ENCODE measurements at regions not wholly inside any gene's neighbourhood (a gene's known extent, or its start where the extent isn't known, plus 50 kb on each side); places are given as distances from the start of the nearest gene placed in this dataset.

DNA sequence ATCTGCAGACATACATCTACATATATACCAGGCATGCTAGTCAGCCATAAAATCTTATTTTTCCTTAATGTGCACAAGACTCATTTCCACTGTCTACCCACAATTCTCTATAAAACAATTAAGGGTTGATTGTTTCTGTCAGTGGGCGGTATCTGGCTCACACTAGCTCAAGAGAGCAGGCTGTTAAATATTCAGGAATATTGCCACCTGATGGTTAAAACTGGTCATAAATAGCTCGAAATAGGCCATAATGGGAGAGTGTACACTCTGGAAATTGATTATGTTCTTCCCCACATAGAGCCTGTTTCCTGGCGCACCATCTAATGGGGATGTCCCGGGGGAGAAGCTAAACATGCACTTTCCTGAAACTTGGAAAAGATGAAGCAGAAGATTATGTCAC is 620.6 kb upstream of the ANKRD30A start:
- TF ChIP-seq MYC (IDR thresholded peaks at IDR 0.05; ENCODE audit: low read depth, low read length) (no peak), POLR2A (IDR thresholded peaks at IDR 0.05; ENCODE audit: extremely low read depth, insufficient read length) (no peak)
- TF ChIP-seq, protein P1, sequence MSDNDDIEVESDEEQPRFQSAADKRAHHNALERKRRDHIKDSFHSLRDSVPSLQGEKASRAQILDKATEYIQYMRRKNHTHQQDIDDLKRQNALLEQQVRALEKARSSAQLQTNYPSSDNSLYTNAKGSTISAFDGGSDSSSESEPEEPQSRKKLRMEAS (IDR thresholded peaks at IDR 0.05; ENCODE audit: low read depth, low read length): no peak
- TF ChIP-seq, protein P2, sequence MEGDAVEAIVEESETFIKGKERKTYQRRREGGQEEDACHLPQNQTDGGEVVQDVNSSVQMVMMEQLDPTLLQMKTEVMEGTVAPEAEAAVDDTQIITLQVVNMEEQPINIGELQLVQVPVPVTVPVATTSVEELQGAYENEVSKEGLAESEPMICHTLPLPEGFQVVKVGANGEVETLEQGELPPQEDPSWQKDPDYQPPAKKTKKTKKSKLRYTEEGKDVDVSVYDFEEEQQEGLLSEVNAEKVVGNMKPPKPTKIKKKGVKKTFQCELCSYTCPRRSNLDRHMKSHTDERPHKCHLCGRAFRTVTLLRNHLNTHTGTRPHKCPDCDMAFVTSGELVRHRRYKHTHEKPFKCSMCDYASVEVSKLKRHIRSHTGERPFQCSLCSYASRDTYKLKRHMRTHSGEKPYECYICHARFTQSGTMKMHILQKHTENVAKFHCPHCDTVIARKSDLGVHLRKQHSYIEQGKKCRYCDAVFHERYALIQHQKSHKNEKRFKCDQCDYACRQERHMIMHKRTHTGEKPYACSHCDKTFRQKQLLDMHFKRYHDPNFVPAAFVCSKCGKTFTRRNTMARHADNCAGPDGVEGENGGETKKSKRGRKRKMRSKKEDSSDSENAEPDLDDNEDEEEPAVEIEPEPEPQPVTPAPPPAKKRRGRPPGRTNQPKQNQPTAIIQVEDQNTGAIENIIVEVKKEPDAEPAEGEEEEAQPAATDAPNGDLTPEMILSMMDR (IDR thresholded peaks at IDR 0.05; ENCODE audit: low read depth, low read length): no peak
- H3K4me3 ChIP-seq (ENCODE audit: low read depth, low read length): no peak overlapping the region
- DNase-seq (ENCODE audit: low read depth): no peak

DNA sequence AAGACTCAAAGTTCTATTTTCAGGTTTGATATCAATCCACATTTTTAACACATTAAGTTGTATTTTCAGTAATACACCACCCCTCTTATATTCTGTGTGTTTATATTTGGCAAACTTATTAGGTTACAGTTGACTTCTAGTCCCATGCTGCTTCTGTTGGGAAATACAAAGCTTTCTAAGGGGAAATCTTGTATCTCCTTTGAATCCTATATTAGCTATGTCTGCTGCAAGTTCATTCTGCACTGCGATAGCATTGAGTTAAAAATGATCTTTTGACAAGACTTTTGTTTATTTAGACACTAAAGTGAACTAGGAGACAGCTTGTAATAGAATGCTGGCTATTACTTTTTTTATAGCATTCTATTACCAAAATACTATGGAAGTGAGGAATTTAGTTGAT is 625.1 kb upstream of the ANKRD30A start:
- TF ChIP-seq POLR2A (IDR thresholded peaks at IDR 0.05; ENCODE audit: extremely low read depth, insufficient read length) (no peak), MYC (IDR thresholded peaks at IDR 0.05; ENCODE audit: low read depth, low read length) (no peak)
- TF ChIP-seq, protein P2 (IDR thresholded peaks at IDR 0.05; ENCODE audit: low read depth, low read length): no peak
- TF ChIP-seq, protein P1 (IDR thresholded peaks at IDR 0.05; ENCODE audit: low read depth, low read length): no peak
- DNase-seq (ENCODE audit: low read depth): no peak
- H3K4me3 ChIP-seq (ENCODE audit: low read depth, low read length): no peak overlapping the region

DNA sequence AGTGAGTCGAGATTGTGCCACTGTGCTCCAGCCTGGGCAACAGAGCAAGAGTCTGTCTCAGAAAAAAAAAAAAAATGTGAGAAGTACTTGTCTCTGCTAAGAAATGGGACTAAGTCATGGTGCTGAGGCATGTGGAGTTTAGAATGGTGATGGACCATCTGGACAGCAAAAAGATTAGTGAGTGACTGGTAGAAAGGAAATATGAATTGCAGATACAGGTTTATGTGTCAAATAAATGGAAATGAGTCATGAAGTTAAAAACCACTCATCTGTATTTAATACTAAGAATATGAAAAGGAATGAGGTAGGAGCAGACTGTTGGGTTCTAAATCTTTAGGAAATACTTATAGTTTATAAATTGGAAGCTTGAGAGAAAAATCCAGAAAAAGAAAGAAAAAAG is 625.7 kb upstream of the ANKRD30A start:
- no peak overlapping the region for H3K4me3 ChIP-seq (ENCODE audit: low read depth, low read length)
- DNase-seq (ENCODE audit: low read depth): no peak
- TF ChIP-seq, protein P2 (IDR thresholded peaks at IDR 0.05; ENCODE audit: low read depth, low read length): no peak
- TF ChIP-seq POLR2A (IDR thresholded peaks at IDR 0.05; ENCODE audit: extremely low read depth, insufficient read length) (no peak), MYC (IDR thresholded peaks at IDR 0.05; ENCODE audit: low read depth, low read length) (no peak)
- TF ChIP-seq, protein P1 (IDR thresholded peaks at IDR 0.05; ENCODE audit: low read depth, low read length): no peak

DNA sequence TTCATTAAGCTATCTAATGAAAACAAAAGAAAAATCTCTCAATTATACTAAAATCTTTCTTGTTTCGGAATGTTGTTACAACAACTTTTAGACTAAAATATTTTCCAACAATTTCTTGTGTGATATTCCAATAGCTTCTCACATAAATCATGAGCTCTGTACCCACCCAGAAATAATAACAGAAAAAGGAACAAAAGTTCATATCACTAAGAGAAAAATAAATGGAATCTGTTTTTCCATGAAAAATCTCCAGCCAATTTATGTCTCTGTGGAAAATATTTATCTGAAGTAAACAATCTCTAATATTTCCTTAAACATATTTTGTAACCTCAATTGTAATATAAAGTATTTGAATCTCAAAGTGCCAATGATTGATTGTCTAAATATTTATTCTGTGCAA is 628.6 kb upstream of the ANKRD30A start:
- no peak overlapping the region for H3K4me3 ChIP-seq (ENCODE audit: low read depth, low read length)
- no peak for TF ChIP-seq POLR2A (IDR thresholded peaks at IDR 0.05; ENCODE audit: extremely low read depth, insufficient read length)
- TF ChIP-seq MYC (IDR thresholded peaks at IDR 0.05; ENCODE audit: low read depth, low read length): no peak
- TF ChIP-seq, protein P2 (IDR thresholded peaks at IDR 0.05; ENCODE audit: low read depth, low read length): no peak
- TF ChIP-seq, protein P1 (IDR thresholded peaks at IDR 0.05; ENCODE audit: low read depth, low read length): no peak
- DNase-seq (ENCODE audit: low read depth): no peak

DNA sequence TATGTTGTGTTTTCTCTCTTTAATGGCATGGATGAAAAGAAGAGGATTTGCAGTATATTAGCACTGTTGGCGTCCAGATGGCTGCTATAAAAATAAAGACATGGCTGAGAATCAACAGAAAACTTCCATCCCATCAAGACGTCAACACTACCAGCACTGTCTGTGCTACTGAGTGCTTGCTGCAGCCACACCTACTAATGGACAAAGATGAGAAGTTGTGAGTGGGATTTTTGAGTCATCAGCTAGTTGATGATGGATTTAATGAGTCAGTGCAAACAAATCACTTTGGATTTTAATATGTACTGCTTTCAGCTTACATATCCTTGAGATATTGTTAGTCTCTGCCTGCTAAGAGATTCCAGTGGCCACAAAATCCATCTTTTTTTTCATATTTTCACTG is 631.0 kb upstream of the ANKRD30A start:
- TF ChIP-seq, protein P1 (IDR thresholded peaks at IDR 0.05; ENCODE audit: low read depth, low read length): no peak
- TF ChIP-seq, protein P2 (IDR thresholded peaks at IDR 0.05; ENCODE audit: low read depth, low read length): no peak
- TF ChIP-seq POLR2A (IDR thresholded peaks at IDR 0.05; ENCODE audit: extremely low read depth, insufficient read length): no peak
- no peak for TF ChIP-seq MYC (IDR thresholded peaks at IDR 0.05; ENCODE audit: low read depth, low read length)
- no peak overlapping the region for H3K4me3 ChIP-seq (ENCODE audit: low read depth, low read length)
- no peak for DNase-seq (ENCODE audit: low read depth)

DNA sequence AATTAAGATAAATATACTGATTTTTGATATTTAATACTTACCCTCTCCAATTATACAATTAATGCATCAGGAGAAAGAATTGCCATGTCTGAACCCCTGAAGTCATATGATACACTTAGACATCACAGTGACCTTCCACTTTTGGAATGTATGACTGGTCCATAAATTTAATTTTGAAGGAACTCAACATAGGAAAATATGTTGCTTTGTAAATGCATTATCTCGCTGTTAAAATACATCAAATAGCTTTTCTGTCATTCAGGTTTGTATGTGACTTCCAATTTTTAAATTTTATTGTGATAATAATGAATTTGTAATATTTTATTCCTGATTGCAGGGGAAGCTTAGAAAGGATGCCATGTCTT is 631.9 kb upstream of the ANKRD30A start:
- no peak overlapping the region for H3K4me3 ChIP-seq (ENCODE audit: low read depth, low read length)
- TF ChIP-seq, protein P1 (IDR thresholded peaks at IDR 0.05; ENCODE audit: low read depth, low read length): no peak
- TF ChIP-seq, protein P2 (IDR thresholded peaks at IDR 0.05; ENCODE audit: low read depth, low read length): no peak
- no peak for TF ChIP-seq MYC (IDR thresholded peaks at IDR 0.05; ENCODE audit: low read depth, low read length)
- no peak for TF ChIP-seq POLR2A (IDR thresholded peaks at IDR 0.05; ENCODE audit: extremely low read depth, insufficient read length)
- no peak for DNase-seq (ENCODE audit: low read depth)
